Gastrocnemius medialis (tissue), 4 donors: ENCODE measurements at regions not wholly inside any gene's neighbourhood (a gene's known extent, or its start where the extent isn't known, plus 50 kb on each side); places are given as distances from the start of the nearest gene placed in this dataset.

Experiments used
- POLR2A ChIP-seq, 2 donors: fragments of 450-650 bp; IDR thresholded peaks; one replicate each; pipeline ENCODE4 v1.6.1; 2017; ENCODE audit warnings: antibody characterized with exemption in 2 of 2, mild to moderate bottlenecking in 2 of 2, moderate library complexity in 2 of 2
- TF ChIP-seq, protein P1 (sequence below), 5 experiments: fragments of 450-650 bp in 3 of 5; fragments of 200-600 bp in 2 of 5; sonication (generic) in 2 of 5; IDR thresholded peaks in 4 of 5; conservative IDR thresholded peaks in 1 of 5; 1 replicate in 4 of 5; 2 replicates in 1 of 5; pipeline ENCODE4 v1.5.1; 2016 to 2019; ENCODE audit warnings: antibody characterized with exemption in 5 of 5, mild to moderate bottlenecking in 3 of 5, moderate library complexity in 3 of 5

DNA sequence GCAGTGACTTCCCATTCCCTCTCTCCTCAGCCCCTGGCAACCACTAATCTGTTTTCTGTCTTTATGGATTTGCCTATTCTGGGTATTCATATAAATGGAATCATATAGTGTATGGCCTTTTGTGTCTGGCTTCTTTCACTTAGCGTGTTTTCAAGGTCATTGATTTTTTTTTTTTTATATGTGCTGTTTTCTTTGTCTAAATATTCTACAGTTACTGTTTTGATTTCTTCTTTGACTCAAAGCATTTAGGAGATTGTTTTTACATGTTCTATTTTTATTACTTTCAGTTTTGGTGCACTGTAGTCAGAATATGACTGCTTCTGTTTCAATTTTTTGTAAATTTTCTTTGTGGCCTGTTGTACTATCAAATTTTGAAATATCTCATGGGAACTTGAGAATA is 71.9 kb upstream of the RNU6-1 start:
- no peak for TF ChIP-seq POLR2A (IDR thresholded peaks at IDR 0.05)
- TF ChIP-seq, protein P1, sequence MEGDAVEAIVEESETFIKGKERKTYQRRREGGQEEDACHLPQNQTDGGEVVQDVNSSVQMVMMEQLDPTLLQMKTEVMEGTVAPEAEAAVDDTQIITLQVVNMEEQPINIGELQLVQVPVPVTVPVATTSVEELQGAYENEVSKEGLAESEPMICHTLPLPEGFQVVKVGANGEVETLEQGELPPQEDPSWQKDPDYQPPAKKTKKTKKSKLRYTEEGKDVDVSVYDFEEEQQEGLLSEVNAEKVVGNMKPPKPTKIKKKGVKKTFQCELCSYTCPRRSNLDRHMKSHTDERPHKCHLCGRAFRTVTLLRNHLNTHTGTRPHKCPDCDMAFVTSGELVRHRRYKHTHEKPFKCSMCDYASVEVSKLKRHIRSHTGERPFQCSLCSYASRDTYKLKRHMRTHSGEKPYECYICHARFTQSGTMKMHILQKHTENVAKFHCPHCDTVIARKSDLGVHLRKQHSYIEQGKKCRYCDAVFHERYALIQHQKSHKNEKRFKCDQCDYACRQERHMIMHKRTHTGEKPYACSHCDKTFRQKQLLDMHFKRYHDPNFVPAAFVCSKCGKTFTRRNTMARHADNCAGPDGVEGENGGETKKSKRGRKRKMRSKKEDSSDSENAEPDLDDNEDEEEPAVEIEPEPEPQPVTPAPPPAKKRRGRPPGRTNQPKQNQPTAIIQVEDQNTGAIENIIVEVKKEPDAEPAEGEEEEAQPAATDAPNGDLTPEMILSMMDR (IDR thresholded peaks at IDR 0.05 in 4 of 5, conservative IDR thresholded peaks at IDR 0.05 in 1 of 5) = no peak
